Right lobe of liver (tissue), 4 donors: ENCODE measurements at regions not wholly inside any gene's neighbourhood (a gene's known extent, or its start where the extent isn't known, plus 50 kb on each side); places are given as distances from the start of the nearest gene placed in this dataset.

ENCODE experiments used
- POLR2A ChIP-seq: fragments of 450-650 bp; IDR thresholded peaks from one replicate; pipeline ENCODE4 v1.6.1; 2017; ENCODE audit warnings: antibody characterized with exemption, mild to moderate bottlenecking
- TF ChIP-seq, protein P1 (sequence below), 4 donors: fragments of 200-600 bp in 3 of 4; fragments of 450-650 bp in 1 of 4; IDR thresholded peaks; one replicate each; pipeline versions ENCODE4 v1.5.1 to v1.8.0; 2016 to 2022; ENCODE audit warnings: antibody characterized with exemption in 4 of 4, mild to moderate bottlenecking in 2 of 4
- donor health status: DM: no; HTN: no; CAD: no.
- donor health status: DM: no; HTN: no; CAD: no.
- donor health status: DM: no; HTN: yes; CAD: no.

DNA sequence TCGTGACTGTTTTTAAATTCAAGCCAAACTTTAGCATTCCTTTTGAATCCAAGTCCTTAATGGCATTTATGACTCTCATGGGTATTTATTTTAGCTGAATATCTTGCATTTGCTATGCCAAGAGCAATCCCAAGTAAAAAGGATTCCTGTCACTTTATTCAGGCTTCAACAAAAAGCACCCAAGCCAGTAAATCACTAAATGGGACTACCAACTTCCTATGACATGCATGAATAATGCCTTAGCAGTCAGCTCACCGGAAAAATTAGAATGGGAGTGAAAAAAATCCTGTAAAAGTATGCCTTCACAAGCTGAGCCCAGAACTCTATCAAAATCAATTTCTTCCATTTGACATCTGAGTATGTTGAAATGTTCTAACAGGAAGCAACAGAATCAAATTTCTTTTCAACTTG lies 1297.9 kb downstream of the ROBO2 start:
- TF ChIP-seq, protein P1, sequence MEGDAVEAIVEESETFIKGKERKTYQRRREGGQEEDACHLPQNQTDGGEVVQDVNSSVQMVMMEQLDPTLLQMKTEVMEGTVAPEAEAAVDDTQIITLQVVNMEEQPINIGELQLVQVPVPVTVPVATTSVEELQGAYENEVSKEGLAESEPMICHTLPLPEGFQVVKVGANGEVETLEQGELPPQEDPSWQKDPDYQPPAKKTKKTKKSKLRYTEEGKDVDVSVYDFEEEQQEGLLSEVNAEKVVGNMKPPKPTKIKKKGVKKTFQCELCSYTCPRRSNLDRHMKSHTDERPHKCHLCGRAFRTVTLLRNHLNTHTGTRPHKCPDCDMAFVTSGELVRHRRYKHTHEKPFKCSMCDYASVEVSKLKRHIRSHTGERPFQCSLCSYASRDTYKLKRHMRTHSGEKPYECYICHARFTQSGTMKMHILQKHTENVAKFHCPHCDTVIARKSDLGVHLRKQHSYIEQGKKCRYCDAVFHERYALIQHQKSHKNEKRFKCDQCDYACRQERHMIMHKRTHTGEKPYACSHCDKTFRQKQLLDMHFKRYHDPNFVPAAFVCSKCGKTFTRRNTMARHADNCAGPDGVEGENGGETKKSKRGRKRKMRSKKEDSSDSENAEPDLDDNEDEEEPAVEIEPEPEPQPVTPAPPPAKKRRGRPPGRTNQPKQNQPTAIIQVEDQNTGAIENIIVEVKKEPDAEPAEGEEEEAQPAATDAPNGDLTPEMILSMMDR (IDR thresholded peaks at IDR 0.05) = no peak
- no peak for TF ChIP-seq POLR2A
